GM12892 (cell line): ENCODE measurements at regions not wholly inside any gene's neighbourhood (a gene's known extent, or its start where the extent isn't known, plus 50 kb on each side); places are given as distances from the start of the nearest gene placed in this dataset.

ENCODE experiments used
- POLR2A ChIP-seq: IDR thresholded peaks from 2 replicates; pipeline ENCODE4 v1.6.1; 2011; ENCODE audit warnings: low read depth, low read length, control low read depth
- POLR2AphosphoS5 ChIP-seq: IDR thresholded peaks from 2 replicates; pipeline ENCODE4 v1.6.1; 2011; ENCODE audit warnings: low read depth, low read length, control low read depth
- TAF1 ChIP-seq: IDR thresholded peaks from 2 replicates; pipeline ENCODE4 v1.6.1; 2011; ENCODE audit warnings: low read depth, mild to moderate bottlenecking, control low read depth, low read length, borderline replicate concordance

- no peak for TF ChIP-seq POLR2A
- no peak for TF ChIP-seq POLR2AphosphoS5
- no peak for TF ChIP-seq TAF1
These were observed 53.9 kb upstream of the TAGAP start for GRCh38 chr6:159098636-159099106.
